ENCODE measurements at regions not wholly inside any gene's neighbourhood (a gene's known extent, or its start where the extent isn't known, plus 50 kb on each side); places are given as distances from the start of the nearest gene placed in this dataset.

GRCh38 chr10:9868499-9868898 is 1149.2 kb upstream of the CELF2 start:
- Histone ChIP-seq H3K9me3 (replicated peaks; ENCODE audit: control insufficient read depth, insufficient read depth, low read length) (no peaks in the 10 kb centered on the region), H3K4me3 (no peak overlapping the region), H2AFZ (ENCODE audit: control insufficient read depth, low read depth, low read length) (no peak overlapping the region), H3K36me3 (ENCODE audit: control insufficient read depth in 2 of 2, insufficient read depth in 2 of 2, low read length in 1 of 2) (no peaks in the 10 kb centered on the region), H3K79me2 (ENCODE audit: control insufficient read depth, insufficient read depth, low read length) (no peaks in the 10 kb centered on the region), H3K4me2 (ENCODE audit: control insufficient read depth, insufficient read depth) (no peak overlapping the region), H4K20me1 (ENCODE audit: control insufficient read depth, insufficient read depth) (no peaks in the 10 kb centered on the region), H3K9ac (ENCODE audit: control insufficient read depth, insufficient read depth, low read length) (no peak overlapping the region), H3K4me1 (ENCODE audit: control insufficient read depth, insufficient read depth, low read length) (no peaks in the 10 kb centered on the region), H3K27me3 (replicated peaks in 1 of 2; ENCODE audit: control insufficient read depth in 2 of 2, insufficient read depth in 2 of 2, low read length in 1 of 2) (no peaks in the 10 kb centered on the region), H3K27ac (ENCODE audit: control insufficient read depth, insufficient read depth) (no peak overlapping the region)
- TF ChIP-seq MTA2 (IDR thresholded peaks at IDR 0.05; ENCODE audit: low read depth), result no peak
- no peak for TF ChIP-seq ETV6 (conservative IDR thresholded peaks at IDR 0.05 in 1 of 2, IDR thresholded peaks at IDR 0.05 in 1 of 2; ENCODE audit: borderline replicate concordance in 1 of 2, low read depth in 1 of 2)
- TF ChIP-seq TCF12 (IDR thresholded peaks at IDR 0.05; ENCODE audit: low read depth, low read length), result no peak
- no peak for TF ChIP-seq ZBTB33 (IDR thresholded peaks at IDR 0.05)
- TF ChIP-seq ZSCAN29 (IDR thresholded peaks at IDR 0.05), result no peak
- TF ChIP-seq, protein P1, sequence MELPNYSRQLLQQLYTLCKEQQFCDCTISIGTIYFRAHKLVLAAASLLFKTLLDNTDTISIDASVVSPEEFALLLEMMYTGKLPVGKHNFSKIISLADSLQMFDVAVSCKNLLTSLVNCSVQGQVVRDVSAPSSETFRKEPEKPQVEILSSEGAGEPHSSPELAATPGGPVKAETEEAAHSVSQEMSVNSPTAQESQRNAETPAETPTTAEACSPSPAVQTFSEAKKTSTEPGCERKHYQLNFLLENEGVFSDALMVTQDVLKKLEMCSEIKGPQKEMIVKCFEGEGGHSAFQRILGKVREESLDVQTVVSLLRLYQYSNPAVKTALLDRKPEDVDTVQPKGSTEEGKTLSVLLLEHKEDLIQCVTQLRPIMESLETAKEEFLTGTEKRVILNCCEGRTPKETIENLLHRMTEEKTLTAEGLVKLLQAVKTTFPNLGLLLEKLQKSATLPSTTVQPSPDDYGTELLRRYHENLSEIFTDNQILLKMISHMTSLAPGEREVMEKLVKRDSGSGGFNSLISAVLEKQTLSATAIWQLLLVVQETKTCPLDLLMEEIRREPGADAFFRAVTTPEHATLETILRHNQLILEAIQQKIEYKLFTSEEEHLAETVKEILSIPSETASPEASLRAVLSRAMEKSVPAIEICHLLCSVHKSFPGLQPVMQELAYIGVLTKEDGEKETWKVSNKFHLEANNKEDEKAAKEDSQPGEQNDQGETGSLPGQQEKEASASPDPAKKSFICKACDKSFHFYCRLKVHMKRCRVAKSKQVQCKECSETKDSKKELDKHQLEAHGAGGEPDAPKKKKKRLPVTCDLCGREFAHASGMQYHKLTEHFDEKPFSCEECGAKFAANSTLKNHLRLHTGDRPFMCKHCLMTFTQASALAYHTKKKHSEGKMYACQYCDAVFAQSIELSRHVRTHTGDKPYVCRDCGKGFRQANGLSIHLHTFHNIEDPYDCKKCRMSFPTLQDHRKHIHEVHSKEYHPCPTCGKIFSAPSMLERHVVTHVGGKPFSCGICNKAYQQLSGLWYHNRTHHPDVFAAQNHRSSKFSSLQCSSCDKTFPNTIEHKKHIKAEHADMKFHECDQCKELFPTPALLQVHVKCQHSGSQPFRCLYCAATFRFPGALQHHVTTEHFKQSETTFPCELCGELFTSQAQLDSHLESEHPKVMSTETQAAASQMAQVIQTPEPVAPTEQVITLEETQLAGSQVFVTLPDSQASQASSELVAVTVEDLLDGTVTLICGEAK (IDR thresholded peaks at IDR 0.05; ENCODE audit: borderline replicate concordance), result no peak
- ChIA-PET SMC1A (ENCODE audit: uncharacterized antibody, unreplicated experiment) (no interaction called here), RAD21 (ENCODE audit: unreplicated experiment) (no interaction called here), CTCF (no interaction called here), POLR2A (no interaction called here)
- WGBS (ENCODE audit: insufficient coverage, insufficient replicate concordance, low lambda C conversion rate, missing lambda C conversion rate), result 0% methylated on average over 2 of the region's 2 CpGs
- DNase-seq (ENCODE audit: low read depth, low spot score) (no peak), FAIRE-seq (no peak), ATAC-seq (no peak)
- in situ Hi-C loops (cut with MboI) (no loop called here), intact Hi-C loops (cut with micrococcal nuclease; ENCODE audit: unreplicated experiment) (no loop called here)
- BruUV-seq (replicated peaks), result no TSS peak
